SU-DHL-6 (cell line): ENCODE measurements at regions not wholly inside any gene's neighbourhood (a gene's known extent, or its start where the extent isn't known, plus 50 kb on each side); places are given as distances from the start of the nearest gene placed in this dataset.

ENCODE experiments used
- CTCF ChIP-seq: fragments of 200-600 bp; sonication (generic); IDR thresholded peaks from one replicate; pipeline ENCODE4 v1.5.1; 2017; ENCODE audit warnings: antibody characterized with exemption, mild to moderate bottlenecking, low read length, moderate library complexity; ENCODE audit not compliant: insufficient read depth, poor library complexity, severe bottlenecking
- EZH2phosphoT487 ChIP-seq: fragments of 200-600 bp; sonication (generic), shearing (Covaris generic); conservative IDR thresholded peaks from 2 replicates; pipeline ENCODE4 v1.6.1; 2018; ENCODE audit warnings: mild to moderate bottlenecking, antibody characterized with exemption, low read length, moderate library complexity, mixed read lengths

GRCh38 chr5:74497706-74498105 is 142.8 kb downstream of the ENC1 start:
- TF ChIP-seq CTCF (no peak), EZH2phosphoT487 (no peak)
